OCI-LY7 (cell line): ENCODE measurements at regions not wholly inside any gene's neighbourhood (a gene's known extent, or its start where the extent isn't known, plus 50 kb on each side); places are given as distances from the start of the nearest gene placed in this dataset.

Source experiments
- BruUV-seq: library from RNA; stranded (reverse); fragments of 400-500 nt; replicated peaks from 2 replicates; lab custom pipeline; 2021; lab: Mats Ljungman, UMichigan
- CTCF ChIA-PET: fragments of 300-600 bp; sonication (Branson Sonifier 250); formaldehyde crosslinking; loops from one replicate; lab custom pipeline; 2022; ENCODE audit warnings: antibody characterized with exemption; ENCODE audit not compliant: unreplicated experiment; lab: Charles Lee
- POLR2A ChIA-PET: fragments of 300-600 bp; sonication (Branson Sonifier 250); formaldehyde crosslinking; loops from one replicate; lab custom pipeline; 2022; ENCODE audit warnings: antibody characterized with exemption; lab: Charles Lee
- DNase-seq: peaks from one replicate; pipeline ENCODE4 v3.0.0-alpha.2; 2015; ENCODE audit warnings: low spot score
- H2AFZ ChIP-seq: fragments of 200-600 bp; sonication (generic), shearing (Covaris generic); 2 replicates; pipeline ENCODE4 v1.6.1; 2014; ENCODE audit warnings: mild to moderate bottlenecking, antibody characterized with exemption, low read length, moderate library complexity
- H3K27ac ChIP-seq: fragments of 200-600 bp; sonication (generic); 2 replicates; pipeline ENCODE4 v1.5.1; 2014; ENCODE audit warnings: mixed run types, low read depth, mild to moderate bottlenecking, moderate library complexity, low read length, inconsistent platforms; ENCODE audit not compliant: poor library complexity, severe bottlenecking
- H3K36me3 ChIP-seq: fragments of 200-600 bp; sonication (generic); 2 replicates; pipeline ENCODE4 v1.6.1; 2014; ENCODE audit warnings: mild to moderate bottlenecking, antibody characterized with exemption, low read length, moderate library complexity, mixed read lengths; ENCODE audit not compliant: insufficient read depth
- H3K4me1 ChIP-seq: fragments of 200-600 bp; sonication (generic); 2 replicates; pipeline ENCODE4 v1.5.1; 2014; ENCODE audit warnings: mild to moderate bottlenecking, low read length; ENCODE audit not compliant: insufficient read depth, poor library complexity, severe bottlenecking
- H3K4me2 ChIP-seq: fragments of 200-600 bp; sonication (generic); 2 replicates; pipeline ENCODE4 v1.6.1; 2014; ENCODE audit warnings: mild to moderate bottlenecking, low read length
- H3K4me3 ChIP-seq: fragments of 200-600 bp; sonication (generic); 2 replicates; pipeline ENCODE4 v1.5.1; 2014; ENCODE audit warnings: mild to moderate bottlenecking, low read depth, low read length; ENCODE audit not compliant: poor library complexity, severe bottlenecking
- H3K79me2 ChIP-seq: fragments of 200-600 bp; sonication (generic); 2 replicates; pipeline ENCODE4 v1.6.1; 2016; ENCODE audit warnings: low read depth, mild to moderate bottlenecking, low read length, moderate library complexity, mixed read lengths; ENCODE audit not compliant: insufficient read depth
- H3K9me2 ChIP-seq: fragments of 200-600 bp; sonication (generic); 2 replicates; pipeline ENCODE4 v1.6.1; 2016; ENCODE audit warnings: mild to moderate bottlenecking, low read length, mixed read lengths; ENCODE audit not compliant: insufficient read depth
- H3K9me3 ChIP-seq: fragments of 200-600 bp; sonication (generic); 2 replicates; pipeline ENCODE4 v1.6.1; 2014; ENCODE audit warnings: mild to moderate bottlenecking, mixed run types, low read length, mixed read lengths
- H4K20me1 ChIP-seq: fragments of 200-600 bp; sonication (generic); 2 replicates; pipeline ENCODE4 v1.6.1; 2014; ENCODE audit warnings: mild to moderate bottlenecking, antibody characterized with exemption, low read length, moderate library complexity, mixed read lengths; ENCODE audit not compliant: insufficient read depth
- EZH2phosphoT487 ChIP-seq: fragments of 200-600 bp; sonication (generic); IDR thresholded peaks from 2 replicates; pipeline ENCODE4 v1.6.1; 2018; ENCODE audit warnings: low read depth, borderline replicate concordance, mild to moderate bottlenecking, mixed run types, antibody characterized with exemption, low read length, moderate library complexity, mixed read lengths
- intact Hi-C: fragments of 100-400 bp; cut with micrococcal nuclease; formaldehyde crosslinking; loops from one replicate; pipeline ENCODE4 v1.10.0; 2022; ENCODE audit not compliant: unreplicated experiment
- TF ChIP-seq, protein P1 (sequence below): fragments of 200-600 bp; sonication (generic); conservative IDR thresholded peaks from 2 replicates; pipeline ENCODE4 v1.5.1; 2014; ENCODE audit warnings: mild to moderate bottlenecking, antibody characterized with exemption, low read length, moderate library complexity, mixed read lengths

DNA sequence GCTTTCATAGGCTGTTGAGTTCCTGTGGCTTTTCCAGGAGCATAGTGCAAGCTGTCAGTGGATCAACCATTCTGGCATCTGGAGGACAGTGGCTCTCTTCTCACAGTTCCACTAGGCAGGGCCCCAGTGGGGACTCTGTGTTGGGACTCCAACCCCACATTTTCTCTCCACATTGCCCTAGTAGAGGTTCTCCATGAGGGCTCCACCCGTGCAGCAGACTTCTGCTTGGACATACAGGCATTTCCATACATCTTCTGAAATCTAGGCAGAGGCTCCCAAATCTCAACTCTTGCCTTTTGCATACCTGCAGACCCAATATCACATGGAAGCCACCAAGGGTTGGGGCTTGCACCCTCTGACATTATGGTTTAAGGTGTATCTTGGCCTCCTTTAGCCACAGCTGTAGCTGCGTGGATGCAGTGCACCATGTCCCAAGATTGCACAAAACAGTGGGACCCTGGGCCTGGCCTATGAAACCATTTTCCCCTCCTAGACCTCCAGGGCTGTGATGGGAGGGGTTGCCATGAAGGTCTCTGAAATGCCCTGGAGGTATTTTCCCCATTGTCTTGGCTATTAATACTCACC, 645.9 kb upstream of the CITED2 start:
- Histone ChIP-seq H3K9me2 (no peaks in the 10 kb centered on the region), H3K27ac (no peak overlapping the region), H3K4me1 (no peaks in the 10 kb centered on the region), H3K79me2 (no peaks in the 10 kb centered on the region), H3K4me3 (no peak overlapping the region), H3K9me3 (no peaks in the 10 kb centered on the region), H3K36me3 (no peaks in the 10 kb centered on the region), H3K4me2 (no peak overlapping the region), H2AFZ (no peak overlapping the region), H4K20me1 (no peaks in the 10 kb centered on the region)
- POLR2A ChIA-PET = no interaction called here
- no peak for DNase-seq
- TF ChIP-seq, protein P1, sequence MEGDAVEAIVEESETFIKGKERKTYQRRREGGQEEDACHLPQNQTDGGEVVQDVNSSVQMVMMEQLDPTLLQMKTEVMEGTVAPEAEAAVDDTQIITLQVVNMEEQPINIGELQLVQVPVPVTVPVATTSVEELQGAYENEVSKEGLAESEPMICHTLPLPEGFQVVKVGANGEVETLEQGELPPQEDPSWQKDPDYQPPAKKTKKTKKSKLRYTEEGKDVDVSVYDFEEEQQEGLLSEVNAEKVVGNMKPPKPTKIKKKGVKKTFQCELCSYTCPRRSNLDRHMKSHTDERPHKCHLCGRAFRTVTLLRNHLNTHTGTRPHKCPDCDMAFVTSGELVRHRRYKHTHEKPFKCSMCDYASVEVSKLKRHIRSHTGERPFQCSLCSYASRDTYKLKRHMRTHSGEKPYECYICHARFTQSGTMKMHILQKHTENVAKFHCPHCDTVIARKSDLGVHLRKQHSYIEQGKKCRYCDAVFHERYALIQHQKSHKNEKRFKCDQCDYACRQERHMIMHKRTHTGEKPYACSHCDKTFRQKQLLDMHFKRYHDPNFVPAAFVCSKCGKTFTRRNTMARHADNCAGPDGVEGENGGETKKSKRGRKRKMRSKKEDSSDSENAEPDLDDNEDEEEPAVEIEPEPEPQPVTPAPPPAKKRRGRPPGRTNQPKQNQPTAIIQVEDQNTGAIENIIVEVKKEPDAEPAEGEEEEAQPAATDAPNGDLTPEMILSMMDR = no peak
- TF ChIP-seq EZH2phosphoT487 = no peak
- intact Hi-C loops = no loop called here
- BruUV-seq = no TSS peak
- CTCF ChIA-PET = no interaction called here

DNA sequence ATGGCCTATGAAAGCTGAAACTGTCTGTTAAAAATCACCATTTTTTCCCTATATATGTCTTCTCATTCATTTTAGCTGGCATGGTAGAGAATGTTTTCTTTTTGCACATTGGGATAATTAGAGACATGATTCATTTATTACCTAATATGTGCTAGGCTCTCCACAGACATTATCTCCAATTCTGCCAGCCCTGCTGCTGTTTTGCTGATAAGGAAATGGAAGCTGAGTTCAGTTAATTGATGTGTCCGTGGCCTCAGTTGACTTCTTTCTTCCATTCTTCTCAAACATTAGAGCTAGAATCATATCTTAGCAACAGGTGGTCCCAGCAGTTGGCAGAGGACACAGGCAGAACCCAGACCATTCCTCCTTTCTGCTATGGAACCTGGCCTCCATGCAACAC, 644.1 kb upstream of the CITED2 start:
- Histone ChIP-seq H2AFZ (no peak overlapping the region), H3K4me2 (no peak overlapping the region), H3K9me3 (no peaks in the 10 kb centered on the region), H3K79me2 (no peaks in the 10 kb centered on the region), H3K27ac (no peak overlapping the region), H3K36me3 (no peaks in the 10 kb centered on the region), H3K9me2 (no peaks in the 10 kb centered on the region), H3K4me3 (no peak overlapping the region), H3K4me1 (no peaks in the 10 kb centered on the region), H4K20me1 (no peaks in the 10 kb centered on the region)
- TF ChIP-seq EZH2phosphoT487 = no peak
- TF ChIP-seq, protein P1 = no peak
- ChIA-PET POLR2A (interaction anchor here (0.9 kb wide), 1 partner anchor 18 kb away, joined by 3 read pairs; no protein-coding TSS in a partner anchor), CTCF (no interaction called here)
- no TSS peak for BruUV-seq
- DNase-seq = no peak
- intact Hi-C loops = no loop called here

GRCh38 chr6:140017470-140017869, 643.0 kb upstream of the CITED2 start:
- Histone ChIP-seq H4K20me1 (no peaks in the 10 kb centered on the region), H3K9me3 (no peaks in the 10 kb centered on the region), H3K9me2 (no peaks in the 10 kb centered on the region), H3K27ac (no peak overlapping the region), H3K36me3 (no peaks in the 10 kb centered on the region), H3K4me2 (no peak overlapping the region), H3K79me2 (no peaks in the 10 kb centered on the region), H2AFZ (no peak overlapping the region), H3K4me3 (no peak overlapping the region), H3K4me1 (no peaks in the 10 kb centered on the region)
- ChIA-PET CTCF (no interaction called here), POLR2A (interaction anchor here (0.6 kb wide), 2 partner anchors 74 to 268 kb away, joined by 3 to 5 read pairs; no protein-coding TSS in a partner anchor)
- TF ChIP-seq, protein P1 = no peak
- TF ChIP-seq EZH2phosphoT487 = no peak
- no TSS peak for BruUV-seq
- DNase-seq = no peak
- intact Hi-C loops = no loop called here
